ENCODE measurements at regions not wholly inside any gene's neighbourhood (a gene's known extent, or its start where the extent isn't known, plus 50 kb on each side); places are given as distances from the start of the nearest gene placed in this dataset.

- TF ChIP-seq CHD7 (IDR thresholded peaks at IDR 0.05; ENCODE audit: insufficient replicate concordance, low read length) (no peak), GABPA (IDR thresholded peaks at IDR 0.05; ENCODE audit: borderline replicate concordance, insufficient read depth, low read length) (no peak), HDAC2 (IDR thresholded peaks at IDR 0.05; ENCODE audit: borderline replicate concordance in 1 of 2, low read depth in 2 of 2, low read length in 2 of 2) (no peak)
These were observed 1599.7 kb downstream of the ARAP2 start (continued) for GRCh38 chr4:34644579-34645115.
